RWPE1 (cell line): ENCODE measurements at regions not wholly inside any gene's neighbourhood (a gene's known extent, or its start where the extent isn't known, plus 50 kb on each side); places are given as distances from the start of the nearest gene placed in this dataset.

Experiments
- CTCF ChIA-PET: fragments of 350-600 bp; sonication (Branson Sonifier 250); formaldehyde crosslinking; extraction: SDS; loops from one replicate; lab custom pipeline; 2021; lab: Yijun Ruan, JAX
- POLR2A ChIA-PET: fragments of 400-600 bp; formaldehyde crosslinking; extraction: SDS; loops from one replicate; lab custom pipeline; 2020; ENCODE audit warnings: antibody characterized with exemption; ENCODE audit not compliant: low non-redundant PET; lab: Yijun Ruan, JAX
- DNase-seq: peaks from one replicate; pipeline ENCODE4 v3.0.0; 2012; ENCODE audit warnings: low spot score
- H3K27ac ChIP-seq: fragments of 450-650 bp; 2 replicates; pipeline ENCODE4 v1.5.1; 2017
- TF ChIP-seq, protein P1 (sequence below): fragments of 450-650 bp; conservative IDR thresholded peaks from 2 replicates; pipeline ENCODE4 v1.5.1; 2017; ENCODE audit warnings: low read depth, mild to moderate bottlenecking

DNA sequence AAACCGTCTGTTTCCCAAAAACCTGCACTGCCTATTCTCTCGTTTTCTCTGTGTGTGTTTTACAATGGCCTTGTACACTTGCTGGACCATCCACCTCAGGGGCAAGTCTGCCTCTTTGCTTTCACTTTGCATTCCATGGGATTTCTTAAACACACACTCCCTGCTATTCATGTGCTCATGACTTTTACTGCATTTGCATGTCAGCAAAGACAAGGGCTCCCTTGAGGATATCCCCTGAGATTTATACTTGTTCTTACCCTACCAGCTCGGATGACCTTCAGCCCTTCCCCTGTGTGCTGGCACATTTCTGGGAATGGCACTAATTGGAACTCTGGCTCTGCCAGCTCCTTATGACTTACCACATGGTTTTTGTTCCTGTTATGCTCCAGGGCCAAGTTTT is 386.9 kb downstream of the AMY1C start:
- no peak for DNase-seq
- ChIA-PET CTCF (interaction anchor here (0.6 kb wide), 1 partner anchor 797 kb away, joined by 3 read pairs; no protein-coding TSS in a partner anchor), POLR2A (no interaction called here)
- TF ChIP-seq, protein P1, sequence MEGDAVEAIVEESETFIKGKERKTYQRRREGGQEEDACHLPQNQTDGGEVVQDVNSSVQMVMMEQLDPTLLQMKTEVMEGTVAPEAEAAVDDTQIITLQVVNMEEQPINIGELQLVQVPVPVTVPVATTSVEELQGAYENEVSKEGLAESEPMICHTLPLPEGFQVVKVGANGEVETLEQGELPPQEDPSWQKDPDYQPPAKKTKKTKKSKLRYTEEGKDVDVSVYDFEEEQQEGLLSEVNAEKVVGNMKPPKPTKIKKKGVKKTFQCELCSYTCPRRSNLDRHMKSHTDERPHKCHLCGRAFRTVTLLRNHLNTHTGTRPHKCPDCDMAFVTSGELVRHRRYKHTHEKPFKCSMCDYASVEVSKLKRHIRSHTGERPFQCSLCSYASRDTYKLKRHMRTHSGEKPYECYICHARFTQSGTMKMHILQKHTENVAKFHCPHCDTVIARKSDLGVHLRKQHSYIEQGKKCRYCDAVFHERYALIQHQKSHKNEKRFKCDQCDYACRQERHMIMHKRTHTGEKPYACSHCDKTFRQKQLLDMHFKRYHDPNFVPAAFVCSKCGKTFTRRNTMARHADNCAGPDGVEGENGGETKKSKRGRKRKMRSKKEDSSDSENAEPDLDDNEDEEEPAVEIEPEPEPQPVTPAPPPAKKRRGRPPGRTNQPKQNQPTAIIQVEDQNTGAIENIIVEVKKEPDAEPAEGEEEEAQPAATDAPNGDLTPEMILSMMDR, result no peak
- H3K27ac ChIP-seq, result no peak overlapping the region

- ChIA-PET POLR2A (no interaction called here), CTCF (no interaction called here)
- TF ChIP-seq, protein P1, result no peak
- H3K27ac ChIP-seq, result no peak overlapping the region
- DNase-seq, result no peak
These were observed 407.0 kb downstream of the AMY1C start for GRCh38 chr1:104156738-104157137.

DNA sequence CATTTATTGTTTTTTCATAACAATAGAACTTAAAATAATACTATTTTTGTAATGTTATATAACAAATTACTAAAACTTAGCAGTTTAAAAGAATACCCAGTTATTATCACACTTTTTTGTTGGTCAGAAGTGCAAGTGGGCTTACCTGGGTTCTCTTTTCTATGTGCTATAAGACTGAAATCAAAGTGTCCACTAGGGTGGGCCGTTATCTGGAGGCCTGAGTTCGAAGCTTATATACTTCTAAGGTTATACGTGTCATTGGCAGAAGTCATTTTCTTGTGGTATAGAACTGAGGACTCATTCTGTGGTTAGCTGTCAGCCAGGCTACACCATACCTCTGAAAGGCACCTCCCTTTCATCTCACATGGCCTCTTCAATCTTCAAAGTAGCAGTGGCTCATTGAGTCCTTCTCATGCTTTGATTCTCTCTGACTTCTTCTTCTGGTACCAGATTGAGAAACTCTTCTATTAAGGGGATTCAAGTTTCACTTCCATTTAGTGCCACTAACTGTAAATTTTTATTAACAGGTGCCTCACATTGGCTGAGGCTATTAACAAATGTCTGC is 414.3 kb downstream of the AMY1C start:
- no peak for DNase-seq
- no peak overlapping the region for H3K27ac ChIP-seq
- CTCF ChIA-PET, result interaction anchor here (0.6 kb wide), 1 partner anchor 13 kb away, joined by 4 read pairs; no protein-coding TSS in a partner anchor
- TF ChIP-seq, protein P1, result no peak
- POLR2A ChIA-PET, result no interaction called here

DNA sequence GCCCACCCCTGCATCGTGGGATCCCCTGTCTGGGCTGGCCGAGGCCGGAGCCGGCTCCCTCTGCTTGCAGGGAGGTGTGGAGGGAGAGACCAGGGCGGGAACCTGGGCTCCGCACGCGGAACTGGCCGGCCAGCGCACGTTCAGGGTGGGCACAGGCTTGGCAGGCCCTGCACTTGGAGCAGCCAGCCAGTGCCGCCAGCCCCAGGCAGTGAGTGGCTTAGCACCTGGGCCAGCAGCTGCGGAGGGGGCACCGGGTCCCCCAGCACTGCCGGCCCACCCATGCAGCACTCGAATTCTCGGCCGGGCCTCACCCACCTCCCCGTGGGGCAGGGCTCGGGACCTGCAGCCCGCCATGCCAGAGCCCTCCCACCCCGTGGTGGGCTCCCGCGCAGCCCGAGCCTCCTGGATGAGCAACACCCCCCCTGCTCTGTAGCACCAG is 422.6 kb downstream of the AMY1C start:
- DNase-seq, result no peak
- H3K27ac ChIP-seq, result no peak overlapping the region
- ChIA-PET CTCF (no interaction called here), POLR2A (no interaction called here)
- TF ChIP-seq, protein P1, result no peak

- TF ChIP-seq, protein P1, result no peak
- CTCF ChIA-PET, result no interaction called here
- DNase-seq, result no peak
- no peak overlapping the region for H3K27ac ChIP-seq
- POLR2A ChIA-PET, result no interaction called here
These were observed 432.6 kb downstream of the AMY1C start for GRCh38 chr1:104182251-104182650.

GRCh38 chr1:104189207-104189606 is 439.5 kb downstream of the AMY1C start:
- TF ChIP-seq, protein P1, result no peak
- DNase-seq, result no peak
- H3K27ac ChIP-seq, result no peak overlapping the region
- ChIA-PET CTCF (no interaction called here), POLR2A (no interaction called here)
